GM18505 (cell line): ENCODE measurements at regions not wholly inside any gene's neighbourhood (a gene's known extent, or its start where the extent isn't known, plus 50 kb on each side); places are given as distances from the start of the nearest gene placed in this dataset.
"Not testable (repeated sequence)": the region's sequence is repeated elsewhere in the genome, so short reads cannot be mapped to it uniquely, and the experiment has no call there.

Experiments
- ATAC-seq: cut with Tn5 transposase; IDR thresholded peaks from one replicate; pipeline ENCODE4 v1.9.1; 2021; ENCODE audit not compliant: unreplicated experiment
- POLR2A ChIP-seq: IDR thresholded peaks from 4 replicates; pipeline ENCODE4 v1.6.1; 2011; ENCODE audit warnings: borderline replicate concordance; ENCODE audit not compliant: insufficient read depth, insufficient read length; ENCODE audit errors: extremely low read depth

DNA sequence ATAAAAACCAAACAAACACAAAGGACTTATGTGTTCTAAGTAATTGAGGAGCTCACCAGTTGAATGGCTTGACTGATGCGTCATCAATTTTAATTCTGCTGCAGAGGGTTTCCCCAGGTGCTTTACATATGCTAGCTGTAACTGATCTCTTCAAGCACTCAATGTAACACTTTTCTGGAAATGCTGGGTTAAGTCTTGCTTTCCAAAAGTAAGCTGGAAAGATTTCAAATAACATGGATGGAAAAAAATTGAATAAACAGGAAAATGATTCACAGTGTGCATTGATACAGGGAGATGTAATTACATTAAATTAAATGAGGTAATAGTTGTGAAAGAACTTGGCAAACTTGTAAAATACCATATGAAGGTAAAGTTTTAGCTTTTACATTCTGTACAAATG is 186.7 kb upstream of the WDFY3 start:
- ATAC-seq = no peak
- TF ChIP-seq POLR2A = no peak

DNA sequence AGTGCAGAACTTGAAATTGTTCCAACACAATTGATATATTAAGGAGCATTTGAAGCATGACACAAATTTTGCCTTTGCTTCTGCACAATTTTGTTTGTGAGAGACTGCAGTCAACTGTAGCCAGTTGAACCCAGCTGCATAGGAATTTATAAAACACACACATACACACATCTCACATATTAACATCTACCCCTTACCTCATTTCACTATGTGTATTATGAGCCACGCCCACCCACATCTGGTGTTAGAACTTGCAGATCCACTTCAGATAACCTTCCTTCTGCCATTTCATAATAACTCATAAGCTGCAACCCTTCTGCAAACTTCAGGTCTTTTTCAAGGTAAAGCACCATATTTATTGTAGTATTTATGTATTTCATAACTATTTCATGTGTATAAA is 188.1 kb upstream of the WDFY3 start:
- ATAC-seq = no peak
- TF ChIP-seq POLR2A = no peak

DNA sequence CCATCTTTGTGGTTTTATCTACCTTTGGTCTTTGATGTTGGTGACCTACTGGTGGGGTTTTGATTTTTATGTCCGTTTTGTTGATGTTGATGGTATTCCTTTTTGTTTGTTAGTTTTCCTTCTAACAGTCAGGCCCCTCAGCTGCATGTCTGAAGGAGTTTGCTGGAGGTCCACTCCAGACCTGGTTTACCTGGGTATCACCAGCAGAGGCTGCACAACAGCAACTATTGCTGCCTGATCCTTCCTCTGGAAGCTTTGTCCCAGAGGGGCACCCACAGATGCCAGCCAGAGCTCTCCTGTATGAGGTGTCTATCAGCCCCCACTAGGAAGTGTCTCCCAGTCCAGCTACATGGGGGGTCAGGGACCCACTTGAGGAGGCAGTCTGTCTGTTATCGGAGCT is 199.3 kb upstream of the WDFY3 start:
- no peak for TF ChIP-seq POLR2A
- no peak for ATAC-seq

DNA sequence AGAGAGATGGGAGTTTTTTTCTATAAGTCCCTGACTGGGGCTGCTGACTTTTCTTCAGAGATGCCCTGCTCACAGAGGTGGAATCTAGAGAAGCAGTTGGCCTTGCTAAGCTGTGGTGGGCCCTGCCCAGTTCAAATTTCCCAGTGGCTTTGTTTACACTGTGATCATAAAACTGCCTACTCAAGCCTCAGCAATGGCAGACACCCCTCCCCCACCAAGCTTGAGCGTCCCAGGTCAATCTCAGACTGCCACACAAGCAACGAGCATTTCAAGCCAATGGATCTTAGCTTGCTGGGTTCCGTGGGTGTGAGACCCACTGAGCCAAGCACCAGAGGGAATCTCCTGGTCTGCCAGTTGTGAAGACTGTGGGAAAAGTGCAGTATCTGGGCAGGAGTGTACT is 199.8 kb upstream of the WDFY3 start:
- no peak for TF ChIP-seq POLR2A
- no peak for ATAC-seq

DNA sequence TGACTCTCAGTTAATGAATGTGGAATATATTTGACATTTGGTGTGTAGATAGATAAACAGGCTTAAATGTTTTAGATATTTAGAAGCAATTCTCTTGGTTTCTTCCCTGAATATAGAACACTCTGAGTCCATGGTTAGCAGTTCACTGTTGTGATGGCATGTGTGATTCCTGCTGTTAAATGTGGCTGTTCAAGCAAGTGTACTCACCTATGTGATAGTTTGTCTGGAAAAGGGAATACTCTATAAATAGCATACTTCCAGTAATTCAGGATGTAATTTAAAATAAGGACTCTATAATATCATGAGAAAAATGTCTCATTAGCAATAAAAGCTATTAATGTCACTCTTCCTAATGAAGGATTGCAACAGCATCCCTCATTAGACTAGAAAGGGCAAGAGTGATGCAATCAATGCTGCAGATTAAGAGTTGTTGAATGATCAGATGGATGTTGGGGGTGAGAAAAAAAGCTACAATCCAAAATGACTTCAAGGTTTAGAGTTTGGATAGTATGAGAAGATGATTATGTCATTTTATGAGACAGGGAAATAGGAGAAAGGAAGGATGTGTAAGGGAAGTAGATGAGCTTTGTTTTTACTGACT is 201.8 kb upstream of the WDFY3 start:
- ATAC-seq = no peak

DNA sequence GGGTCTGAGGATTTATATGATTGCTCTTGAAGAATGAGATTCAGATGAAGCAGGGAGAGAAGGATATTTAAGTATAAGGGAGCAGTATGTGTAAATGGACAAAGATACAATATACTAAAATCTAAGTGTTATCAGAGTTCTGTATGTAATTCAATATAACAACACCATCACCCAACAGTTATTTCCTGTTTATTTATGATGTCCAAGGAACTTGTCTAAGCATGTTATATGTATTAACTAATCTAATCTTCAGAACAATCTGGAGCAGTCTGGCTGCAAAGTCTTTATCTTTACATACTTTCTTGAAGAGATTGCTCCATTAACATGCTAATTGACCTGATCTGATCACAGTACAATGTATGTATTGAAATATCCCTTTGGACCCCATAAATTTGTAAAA is 203.8 kb upstream of the WDFY3 start:
- ATAC-seq = no peak
- TF ChIP-seq POLR2A = no peak

More for the DNA sequence above, 201.8 kb upstream of the WDFY3 start:
- no peak for TF ChIP-seq POLR2A

DNA sequence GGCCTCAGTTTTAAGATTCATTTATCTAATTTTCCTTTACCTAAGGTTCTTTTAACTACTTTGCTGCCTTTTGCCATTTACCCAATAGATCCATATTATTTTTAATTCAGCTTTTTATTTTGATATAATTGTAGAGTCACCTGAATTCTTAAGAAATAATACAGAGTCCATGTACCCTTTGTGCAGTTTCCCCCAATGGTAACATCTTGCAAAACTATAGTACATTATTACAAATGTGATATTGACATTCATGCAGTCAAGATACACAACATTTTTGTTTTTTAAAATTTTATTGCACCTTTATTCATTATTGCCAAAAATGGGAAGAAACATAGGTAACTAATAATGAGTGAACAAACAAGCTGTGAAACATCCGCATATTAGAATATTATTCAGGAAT is 208.7 kb upstream of the WDFY3 start:
- no peak for ATAC-seq
- TF ChIP-seq POLR2A = no peak

DNA sequence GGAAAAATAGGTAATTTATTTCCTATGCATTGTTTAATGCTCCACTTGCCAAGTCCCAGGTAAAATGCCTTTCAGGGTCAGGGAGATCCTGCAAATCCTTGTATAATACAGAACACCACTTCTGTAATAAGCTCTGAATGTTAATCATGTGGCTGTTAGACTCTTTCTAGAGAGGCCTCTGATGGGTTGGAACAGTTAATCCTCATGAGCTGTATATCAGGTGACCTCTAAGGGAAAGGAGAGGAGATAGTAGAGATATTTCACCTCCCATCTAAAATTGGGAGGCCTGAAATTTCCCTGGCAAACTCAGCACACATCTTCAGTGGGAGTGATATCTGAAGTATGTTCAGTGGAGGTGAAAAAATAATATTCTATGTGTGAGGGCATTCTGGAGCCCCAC is 210.6 kb upstream of the WDFY3 start:
- no peak for TF ChIP-seq POLR2A
- no peak for ATAC-seq

DNA sequence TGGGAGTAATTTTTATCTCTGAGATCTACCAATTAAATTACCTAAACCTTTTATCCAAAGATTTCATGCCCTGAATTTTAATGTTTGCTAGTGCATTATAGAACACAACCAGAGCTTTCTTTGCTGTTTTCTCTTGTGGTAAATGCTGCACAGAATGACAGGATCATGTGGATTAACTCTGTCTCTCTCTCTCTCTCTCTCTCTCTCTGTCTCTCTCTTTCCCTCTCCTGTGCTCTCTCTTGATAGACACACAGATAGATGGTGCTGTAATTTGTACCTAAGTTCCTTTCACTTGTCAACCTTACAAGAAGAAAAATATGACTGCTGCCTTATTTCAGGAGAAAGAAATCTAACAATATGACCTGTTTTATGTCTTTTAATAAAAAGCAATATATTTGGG is 211.2 kb upstream of the WDFY3 start:
- TF ChIP-seq POLR2A = no peak
- ATAC-seq = no peak

DNA sequence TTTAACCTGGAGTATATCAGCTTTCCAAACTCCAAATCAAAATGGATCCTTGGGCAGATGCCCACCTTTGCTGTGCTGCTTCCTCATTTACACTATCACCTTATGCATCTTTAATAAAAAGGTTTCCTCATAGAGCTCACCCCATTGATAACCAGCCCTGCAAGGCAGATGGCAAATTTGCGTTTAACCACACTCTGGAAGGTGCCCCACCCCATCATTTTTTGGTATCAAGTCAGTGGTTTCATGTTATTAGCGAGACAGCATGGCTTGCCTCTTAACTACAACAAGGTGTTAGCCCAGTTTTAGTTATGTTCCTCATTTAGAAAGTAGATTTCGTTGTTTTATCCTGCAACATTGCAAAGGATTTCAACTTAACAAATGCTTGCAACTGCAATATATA is 214.0 kb upstream of the WDFY3 start:
- TF ChIP-seq POLR2A = no peak
- ATAC-seq = no peak

DNA sequence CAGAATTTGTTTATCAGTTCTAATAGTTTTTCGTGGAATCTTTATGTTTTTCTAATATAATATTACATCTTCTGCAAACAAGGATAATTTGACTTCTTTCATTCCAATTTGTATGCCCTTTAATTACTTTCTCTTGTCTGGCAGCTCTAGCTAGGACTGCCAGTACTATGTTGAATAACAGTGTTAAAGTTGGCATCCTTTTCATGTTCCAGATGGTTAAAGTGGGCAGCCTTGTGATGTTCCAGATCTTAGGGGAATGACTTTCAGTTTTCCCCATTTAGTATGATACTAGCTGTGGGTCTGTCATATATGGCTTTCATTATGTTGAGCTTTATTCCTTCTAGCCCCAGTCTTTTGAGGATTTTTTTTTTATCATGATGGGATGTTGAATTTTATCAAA is 220.6 kb upstream of the WDFY3 start:
- TF ChIP-seq POLR2A = no peak
- ATAC-seq = no peak

DNA sequence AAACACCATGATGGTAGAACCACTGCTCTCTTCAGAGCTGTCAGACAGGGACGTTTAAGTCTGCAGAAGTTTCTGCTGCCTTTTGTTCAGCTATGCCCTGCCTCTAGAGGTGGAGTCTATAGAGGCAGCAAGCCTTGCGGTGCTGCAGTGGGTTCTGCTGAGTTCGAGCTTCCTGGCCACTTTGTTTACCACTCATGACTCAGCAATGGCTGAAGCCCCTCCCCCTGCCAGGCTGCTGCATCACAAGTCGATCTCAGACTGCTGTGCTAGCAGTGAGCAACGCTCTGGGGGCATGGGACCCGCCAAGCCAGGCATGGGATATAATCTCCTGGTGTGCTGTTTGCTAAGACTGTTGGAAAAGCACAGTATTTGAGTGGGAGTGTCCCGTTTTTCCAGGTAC is 229.5 kb upstream of the WDFY3 start:
- not testable (repeated sequence) for ATAC-seq

DNA sequence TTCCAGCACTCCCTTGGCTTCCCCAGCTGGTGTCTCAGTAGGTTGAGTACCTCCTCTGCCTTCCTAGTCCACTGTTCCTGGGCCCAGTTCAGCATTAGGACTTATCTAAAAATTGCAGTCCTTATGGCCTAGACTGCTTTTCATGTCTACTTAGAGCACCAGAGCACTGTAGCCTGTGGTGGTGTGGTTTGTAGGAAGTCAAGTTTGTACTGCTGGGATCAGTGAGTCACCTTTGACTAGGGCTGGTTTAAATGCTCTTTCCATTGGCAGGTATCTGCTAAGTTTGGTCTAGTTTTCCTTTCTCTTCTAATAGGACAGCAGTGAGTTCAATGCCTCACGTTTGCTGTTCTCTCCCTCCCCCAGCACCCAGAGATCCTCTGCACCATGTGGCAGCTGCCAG is 233.6 kb upstream of the WDFY3 start:
- no peak for ATAC-seq
- TF ChIP-seq POLR2A = no peak

DNA sequence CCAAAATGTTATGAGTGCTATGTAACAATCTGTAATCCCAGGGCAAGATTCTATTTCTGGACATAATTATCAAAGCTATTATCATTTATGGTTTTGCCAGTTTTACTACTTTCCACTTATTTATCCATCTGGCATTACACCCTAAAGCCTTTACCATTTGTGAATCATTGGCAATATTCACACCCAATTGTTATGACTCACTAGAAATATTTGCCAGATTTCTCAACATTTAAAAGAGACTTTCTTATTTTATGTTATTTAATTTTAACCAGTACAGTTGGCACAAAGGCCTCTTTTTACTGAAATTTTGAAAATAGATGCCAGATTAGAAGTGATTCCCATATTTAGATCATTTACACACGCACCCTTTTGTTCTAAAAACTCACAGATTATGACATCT is 242.7 kb upstream of the WDFY3 start:
- TF ChIP-seq POLR2A = no peak
- ATAC-seq = no peak

DNA sequence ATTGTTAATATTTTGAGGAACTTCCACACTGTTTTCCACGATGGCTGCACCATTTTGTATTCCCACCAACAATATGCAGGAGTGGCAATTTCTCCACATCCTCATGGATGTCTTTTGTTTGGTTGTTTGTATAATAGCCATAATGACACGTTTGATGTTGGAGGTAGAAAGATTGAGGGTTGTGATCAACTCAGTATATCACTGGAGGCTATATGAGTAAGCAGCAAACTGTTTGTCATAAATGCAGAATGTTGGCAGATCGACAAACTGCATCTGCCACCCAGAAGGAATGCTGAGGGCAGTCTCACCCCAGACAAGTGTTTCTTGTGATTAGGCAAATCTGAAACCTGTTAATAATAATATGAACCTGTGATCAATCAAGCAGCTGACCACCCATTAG is 243.9 kb upstream of the WDFY3 start:
- no peak for TF ChIP-seq POLR2A
- no peak for ATAC-seq

DNA sequence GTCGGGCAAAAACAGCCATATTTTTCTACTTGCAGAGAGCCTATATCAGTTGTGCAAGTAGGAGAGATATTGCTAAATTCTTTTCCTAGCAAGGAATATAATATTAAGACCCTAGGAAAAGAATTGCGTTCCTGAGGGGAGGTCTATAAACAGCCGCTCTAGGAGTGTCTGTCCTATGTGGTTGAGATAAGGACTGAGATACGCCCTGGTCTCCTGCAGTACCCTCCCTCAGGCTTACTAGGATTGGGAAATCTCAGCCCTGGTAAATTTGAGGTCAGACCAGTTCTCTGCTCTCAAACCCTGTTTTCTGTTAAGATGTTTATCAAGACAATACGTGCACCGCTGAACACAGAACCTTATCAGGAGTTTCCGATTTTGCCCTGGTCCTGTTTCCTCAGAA is 250.1 kb upstream of the WDFY3 start:
- ATAC-seq = not testable (repeated sequence)
